ENCODE measurements at regions not wholly inside any gene's neighbourhood (a gene's known extent, or its start where the extent isn't known, plus 50 kb on each side); places are given as distances from the start of the nearest gene placed in this dataset.

- TF ChIP-seq POLR2A (IDR thresholded peaks at IDR 0.05) (no peak), CTCF (IDR thresholded peaks at IDR 0.05) (no peak), EP300 (IDR thresholded peaks at IDR 0.05) (no peak)
Measured at GRCh38 chr10:117931078-117931477, 115.7 kb downstream of the RAB11FIP2 start.
